ENCODE measurements at regions not wholly inside any gene's neighbourhood (a gene's known extent, or its start where the extent isn't known, plus 50 kb on each side); places are given as distances from the start of the nearest gene placed in this dataset.

DNA sequence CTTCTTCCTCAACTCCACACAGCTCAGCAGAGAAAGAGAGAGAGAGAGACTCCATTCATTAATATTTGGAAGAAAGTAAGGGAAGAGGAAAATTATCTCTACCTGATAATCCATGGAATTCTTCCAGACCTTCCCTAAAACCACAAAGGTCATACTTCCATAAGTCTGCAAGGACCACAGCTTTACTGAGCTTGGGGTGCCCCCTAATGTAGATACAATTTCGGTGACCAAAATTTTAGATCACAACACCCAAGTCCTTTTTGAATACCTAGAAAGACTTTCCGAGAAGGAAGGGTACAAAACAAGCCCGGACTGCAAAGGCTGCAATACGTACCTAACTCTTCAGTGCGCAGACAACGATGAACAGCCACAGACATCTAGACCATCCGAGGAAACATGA lies 523.9 kb downstream of the GLUD2 start:
- TF ChIP-seq, protein P1, sequence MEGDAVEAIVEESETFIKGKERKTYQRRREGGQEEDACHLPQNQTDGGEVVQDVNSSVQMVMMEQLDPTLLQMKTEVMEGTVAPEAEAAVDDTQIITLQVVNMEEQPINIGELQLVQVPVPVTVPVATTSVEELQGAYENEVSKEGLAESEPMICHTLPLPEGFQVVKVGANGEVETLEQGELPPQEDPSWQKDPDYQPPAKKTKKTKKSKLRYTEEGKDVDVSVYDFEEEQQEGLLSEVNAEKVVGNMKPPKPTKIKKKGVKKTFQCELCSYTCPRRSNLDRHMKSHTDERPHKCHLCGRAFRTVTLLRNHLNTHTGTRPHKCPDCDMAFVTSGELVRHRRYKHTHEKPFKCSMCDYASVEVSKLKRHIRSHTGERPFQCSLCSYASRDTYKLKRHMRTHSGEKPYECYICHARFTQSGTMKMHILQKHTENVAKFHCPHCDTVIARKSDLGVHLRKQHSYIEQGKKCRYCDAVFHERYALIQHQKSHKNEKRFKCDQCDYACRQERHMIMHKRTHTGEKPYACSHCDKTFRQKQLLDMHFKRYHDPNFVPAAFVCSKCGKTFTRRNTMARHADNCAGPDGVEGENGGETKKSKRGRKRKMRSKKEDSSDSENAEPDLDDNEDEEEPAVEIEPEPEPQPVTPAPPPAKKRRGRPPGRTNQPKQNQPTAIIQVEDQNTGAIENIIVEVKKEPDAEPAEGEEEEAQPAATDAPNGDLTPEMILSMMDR (IDR thresholded peaks at IDR 0.05; ENCODE audit: low read depth, low read length) = no peak
- TF ChIP-seq POLR2A (IDR thresholded peaks at IDR 0.05; ENCODE audit: extremely low read depth, insufficient read length) (no peak), MYC (IDR thresholded peaks at IDR 0.05; ENCODE audit: low read depth, low read length) (no peak)

Measured in NB4 (cell line).